Smooth muscle cell (in vitro differentiated cells): ENCODE measurements at regions not wholly inside any gene's neighbourhood (a gene's known extent, or its start where the extent isn't known, plus 50 kb on each side); places are given as distances from the start of the nearest gene placed in this dataset.

ENCODE experiments used
- DNase-seq: peaks from one replicate; lab custom pipeline; 2025; ENCODE audit not compliant: unreplicated experiment; lab: John Stamatoyannopoulos, UW
- H2AFZ ChIP-seq: fragments of 200-600 bp; sonication (generic); 2 replicates; pipeline ENCODE4 v1.6.0; 2016; ENCODE audit warnings: antibody characterized with exemption, low read depth, mild to moderate bottlenecking
- H3F3A ChIP-seq: fragments of 200-600 bp; sonication (generic); 2 replicates; pipeline ENCODE4 v1.6.0; 2017; ENCODE audit warnings: antibody characterized with exemption, low read depth
- H3K27ac ChIP-seq: fragments of 200-600 bp; sonication (generic); 2 replicates; pipeline ENCODE4 v1.5.1; 2016; ENCODE audit warnings: low read depth, mild to moderate bottlenecking
- H3K27me3 ChIP-seq: fragments of 200-600 bp; sonication (generic); 2 replicates; pipeline ENCODE4 v1.6.1; 2016; ENCODE audit warnings: low read depth, mild to moderate bottlenecking
- H3K36me3 ChIP-seq: fragments of 200-600 bp; sonication (generic); 2 replicates; pipeline ENCODE4 v1.5.1; 2016; ENCODE audit warnings: low read depth
- H3K4me1 ChIP-seq: fragments of 200-600 bp; sonication (generic); 2 replicates; pipeline ENCODE4 v1.5.1; 2016; ENCODE audit warnings: low read depth
- H3K4me2 ChIP-seq: fragments of 200-600 bp; sonication (generic); 2 replicates; pipeline ENCODE4 v1.6.0; 2016; ENCODE audit warnings: mild to moderate bottlenecking
- H3K4me3 ChIP-seq: fragments of 200-600 bp; sonication (generic); 2 replicates; pipeline ENCODE4 v1.5.1; 2016; ENCODE audit warnings: mild to moderate bottlenecking
- H3K79me2 ChIP-seq: fragments of 200-600 bp; sonication (generic); 2 replicates; pipeline ENCODE4 v1.6.0; 2016; ENCODE audit warnings: low read depth, mild to moderate bottlenecking
- H3K9ac ChIP-seq: fragments of 200-600 bp; sonication (generic); 2 replicates; pipeline ENCODE4 v1.6.0; 2016; ENCODE audit warnings: low read depth
- H3K9me3 ChIP-seq: fragments of 200-600 bp; sonication (generic); replicated peaks from 2 replicates; pipeline ENCODE4 v1.5.1; 2016; ENCODE audit warnings: low read depth
- H4K20me1 ChIP-seq: fragments of 200-600 bp; sonication (generic); 2 replicates; pipeline ENCODE4 v1.6.0; 2016; ENCODE audit warnings: low read depth
- CTCF ChIP-seq: fragments of 200-600 bp; sonication (generic); IDR thresholded peaks from 2 replicates; pipeline ENCODE4 v1.5.1; 2017; ENCODE audit warnings: borderline replicate concordance, mild to moderate bottlenecking, antibody characterized with exemption; ENCODE audit not compliant: insufficient read depth, poor library complexity, severe bottlenecking
- WGBS: methylation state at CpG from one replicate; pipeline ENCODE4 v1.1.7; 2016; ENCODE audit warnings: low lambda C conversion rate; 5-methylcytosine and 5-hydroxymethylcytosine counted together

- Histone ChIP-seq H3K9ac (no peak overlapping the region), H2AFZ (no peak overlapping the region), H3K4me3 (no peak overlapping the region), H3K27ac (no peak overlapping the region), H4K20me1 (no peaks in the 10 kb centered on the region), H3K36me3 (no peaks in the 10 kb centered on the region), H3F3A (no peaks in the 10 kb centered on the region), H3K27me3 (no peaks in the 10 kb centered on the region), H3K9me3 (no peaks in the 10 kb centered on the region), H3K79me2 (no peaks in the 10 kb centered on the region), H3K4me1 (no peaks in the 10 kb centered on the region), H3K4me2 (no peak overlapping the region)
- no peak for DNase-seq
- TF ChIP-seq CTCF, result no peak
- 82% methylated on average over 9 of the region's 9 CpGs for WGBS
Observed at GRCh38 chr3:166759736-166760513, 620.2 kb downstream of the ZBBX start.

GRCh38 chr3:166752214-166752613, 627.9 kb downstream of the ZBBX start:
- Histone ChIP-seq H3K4me3 (no peak overlapping the region), H3K27me3 (no peaks in the 10 kb centered on the region), H3K79me2 (no peaks in the 10 kb centered on the region), H3K4me1 (no peaks in the 10 kb centered on the region), H3K9ac (no peak overlapping the region), H3K4me2 (no peak overlapping the region), H3F3A (no peaks in the 10 kb centered on the region), H3K9me3 (no peaks in the 10 kb centered on the region), H4K20me1 (no peaks in the 10 kb centered on the region), H3K36me3 (no peaks in the 10 kb centered on the region), H2AFZ (no peak overlapping the region), H3K27ac (no peak overlapping the region)
- DNase-seq, result no peak
- no peak for TF ChIP-seq CTCF
- 88% methylated on average over 2 of the region's 2 CpGs for WGBS

GRCh38 chr3:166743481-166744134, 636.5 kb downstream of the ZBBX start:
- H3K9ac ChIP-seq, result no peak overlapping the region
- WGBS, result 59% methylated on average over 2 of the region's 2 CpGs
- no peaks in the 10 kb centered on the region for H3K79me2 ChIP-seq
- no peaks in the 10 kb centered on the region for H3K9me3 ChIP-seq
- peak overlapping the region; percentile 1 for H2AFZ ChIP-seq
- no peaks in the 10 kb centered on the region for H3K27me3 ChIP-seq
- H3K4me2 ChIP-seq, result no peak overlapping the region
- no peaks in the 10 kb centered on the region for H3K36me3 ChIP-seq
- H3K27ac ChIP-seq, result no peak overlapping the region
- H3F3A ChIP-seq, result no peaks in the 10 kb centered on the region
- no peak overlapping the region for H3K4me3 ChIP-seq
- TF ChIP-seq CTCF, result no peak
- DNase-seq, result no peak
- H3K4me1 ChIP-seq, result no peaks in the 10 kb centered on the region
- no peaks in the 10 kb centered on the region for H4K20me1 ChIP-seq
